ENCODE measurements at regions not wholly inside any gene's neighbourhood (a gene's known extent, or its start where the extent isn't known, plus 50 kb on each side); places are given as distances from the start of the nearest gene placed in this dataset.

- ATAC-seq (no peak), FAIRE-seq (no peak), DNase-seq (ENCODE audit: low read depth in 1 of 2, low spot score in 1 of 2) (no peak)
- Histone ChIP-seq H3K4me3 (no peak overlapping the region), H3K4me2 (no peak overlapping the region), H3K9me3 (no peaks in the 10 kb centered on the region), H3K4me1 (no peaks in the 10 kb centered on the region), H3K27ac (no peak overlapping the region)
- 0% methylated on average over 2 of the region's 2 CpGs for WGBS (ENCODE audit: missing lambda C conversion rate)
- ChIA-PET CTCF (no interaction called here), POLR2A (no interaction called here)
- TF ChIP-seq ZSCAN20 (CRISPR knock-in tag; IDR thresholded peaks at IDR 0.05) = no peak
- TF ChIP-seq EHMT2 (IDR thresholded peaks at IDR 0.05; ENCODE audit: low read depth) = no peak
- no peak for TF ChIP-seq JUN (IDR thresholded peaks at IDR 0.05)
Measured at GRCh38 chrX:121975671-121976070, 928.3 kb downstream of the GLUD2 start.

- no peak for TF ChIP-seq JUNB (IDR thresholded peaks at IDR 0.05)
- TF ChIP-seq RNF2 (IDR thresholded peaks at IDR 0.05; ENCODE audit: borderline replicate concordance, low read depth) = no peak
- no peak for TF ChIP-seq ZSCAN20 (CRISPR knock-in tag; IDR thresholded peaks at IDR 0.05)
- TF ChIP-seq ZC3H11A (IDR thresholded peaks at IDR 0.05) = no peak
- TF ChIP-seq BCL3 (IDR thresholded peaks at IDR 0.05) = no peak
- no peak for TF ChIP-seq USF2 (IDR thresholded peaks at IDR 0.05)
- ChIA-PET POLR2A (no interaction called here), CTCF (interaction anchor here (1.0 kb wide), 1 partner anchor 59 kb away, joined by 3 read pairs; no protein-coding TSS in a partner anchor)
- FAIRE-seq (no peak), ATAC-seq (no peak), DNase-seq (ENCODE audit: low read depth in 1 of 2, low spot score in 1 of 2) (no peak)
- Histone ChIP-seq H3K27ac (no peak overlapping the region), H3K9me3 (no peaks in the 10 kb centered on the region), H3K4me3 (no peak overlapping the region), H3K4me2 (no peak overlapping the region), H3K4me1 (no peaks in the 10 kb centered on the region)
- 19% methylated on average over 1 of the region's 1 CpG for WGBS (ENCODE audit: missing lambda C conversion rate)
Measured at GRCh38 chrX:121987163-121987562, 939.8 kb downstream of the GLUD2 start.

- H3K4me3 ChIP-seq = no peak overlapping the region
- no peak for ATAC-seq
- CTCF ChIA-PET = interaction anchor here (1.0 kb wide), 1 partner anchor 58 kb away, joined by 3 read pairs; no protein-coding TSS in a partner anchor
- no peak for FAIRE-seq
- 14% methylated on average over 4 of the region's 4 CpGs for WGBS (ENCODE audit: missing lambda C conversion rate)
- TF ChIP-seq ELK1 (IDR thresholded peaks at IDR 0.05; ENCODE audit: low read depth, low read length) (no peak), CTCF (IDR thresholded peaks at IDR 0.05) (no peak), RARB (CRISPR knock-in tag; IDR thresholded peaks at IDR 0.05) (no peak), CHD4 (IDR thresholded peaks at IDR 0.05; ENCODE audit: borderline replicate concordance) (no peak), HES2 (IDR thresholded peaks at IDR 0.05) (no peak), USF2 (IDR thresholded peaks at IDR 0.05) (no peak), CBX2 (IDR thresholded peaks at IDR 0.05; ENCODE audit: borderline replicate concordance, low read depth) (no peak), PHF8 (IDR thresholded peaks at IDR 0.05; ENCODE audit: borderline replicate concordance, low read depth) (no peak), ZNF302 (CRISPR knock-in tag; IDR thresholded peaks at IDR 0.05) (no peak), HOXA7 (CRISPR knock-in tag; IDR thresholded peaks at IDR 0.05) (no peak), EHMT2 (IDR thresholded peaks at IDR 0.05; ENCODE audit: low read depth) (no peak), SREBF2 (IDR thresholded peaks at IDR 0.05) (no peak)
- POLR2A ChIA-PET = no interaction called here
- no peak overlapping the region for H3K27ac ChIP-seq
- H3K4me2 ChIP-seq = no peak overlapping the region
- H3K4me1 ChIP-seq = no peaks in the 10 kb centered on the region
- no peaks in the 10 kb centered on the region for H3K9me3 ChIP-seq
- no peak for DNase-seq (ENCODE audit: low read depth in 1 of 2, low spot score in 1 of 2)
Measured at GRCh38 chrX:121987835-121988234, 940.4 kb downstream of the GLUD2 start.
